ENCODE measurements at regions not wholly inside any gene's neighbourhood (a gene's known extent, or its start where the extent isn't known, plus 50 kb on each side); places are given as distances from the start of the nearest gene placed in this dataset.

- Histone ChIP-seq H3K36me3 (no peaks in the 10 kb centered on the region), H3K4me1 (no peaks in the 10 kb centered on the region), H3K4me3 (no peak overlapping the region), H3K9me3 (no peaks in the 10 kb centered on the region), H3K27ac (no peak overlapping the region), H3K27me3 (no peaks in the 10 kb centered on the region)
- no peak for DNase-seq
- 71 to 83% methylated on average over 3 of the region's 3 CpGs for WGBS, 2 donors (ENCODE audit: low coverage in 1 of 2)
- TF ChIP-seq POLR2A (IDR thresholded peaks at IDR 0.05) (no peak), CTCF (IDR thresholded peaks at IDR 0.05) (no peak), POLR2AphosphoS5 (IDR thresholded peaks at IDR 0.05) (no peak), EP300 (IDR thresholded peaks at IDR 0.05; ENCODE audit: low read depth) (no peak)
- in situ Hi-C loops (cut with MboI; ENCODE audit: low pct_ligation_motif_present in 1 of 4, low pct_unique_long_range_greater_than_20kb in 1 of 4, low sequenced_read_pairs in 3 of 4) (no loop called here), intact Hi-C loops (cut with DNase I; ENCODE audit: low total_unique reads) (loop anchor here (5.0 kb wide), 1 partner anchor 1599 kb away; no protein-coding TSS in a partner anchor)
These were observed 63.7 kb downstream of the ARL4C start for GRCh38 chr2:234433201-234433600.

- DNase-seq, result no peak
- TF ChIP-seq EP300 (IDR thresholded peaks at IDR 0.05; ENCODE audit: low read depth) (no peak), POLR2A (IDR thresholded peaks at IDR 0.05) (no peak), POLR2AphosphoS5 (IDR thresholded peaks at IDR 0.05) (no peak), CTCF (IDR thresholded peaks at IDR 0.05) (no peak)
- Histone ChIP-seq H3K9me3 (no peaks in the 10 kb centered on the region), H3K27me3 (no peaks in the 10 kb centered on the region), H3K4me1 (peaks cover 0 to 11% (median 7%) of the 10 kb centered on the region in 4 donors), H3K36me3 (no peaks in the 10 kb centered on the region), H3K27ac (no peak overlapping the region), H3K4me3 (no peak overlapping the region)
- 84% methylated on average over 2 of the region's 2 CpGs; no CpG with 5 or more reads in 1 of the 2 donors for WGBS, 2 donors (ENCODE audit: low coverage in 1 of 2)
- in situ Hi-C loops (cut with MboI; ENCODE audit: low pct_ligation_motif_present in 1 of 4, low pct_unique_long_range_greater_than_20kb in 1 of 4, low sequenced_read_pairs in 3 of 4) (no loop called here), intact Hi-C loops (cut with DNase I; ENCODE audit: low total_unique reads) (loop anchor here (5.0 kb wide), 1 partner anchor 1601 kb away; no protein-coding TSS in a partner anchor)
These were observed 66.0 kb downstream of the ARL4C start for GRCh38 chr2:234430871-234431270.

- peaks cover 0 to 16% (median 10%) of the 10 kb centered on the region in 4 donors for H3K4me1 ChIP-seq
- TF ChIP-seq POLR2AphosphoS5 (IDR thresholded peaks at IDR 0.05) (no peak), EP300 (IDR thresholded peaks at IDR 0.05; ENCODE audit: low read depth) (no peak), CTCF (IDR thresholded peaks at IDR 0.05) (no peak), POLR2A (IDR thresholded peaks at IDR 0.05) (no peak)
- intact Hi-C loops (cut with DNase I; ENCODE audit: low total_unique reads), result no loop called here
- no peaks in the 10 kb centered on the region for H3K27me3 ChIP-seq
- in situ Hi-C loops (cut with MboI; ENCODE audit: low pct_ligation_motif_present in 1 of 4, low pct_unique_long_range_greater_than_20kb in 1 of 4, low sequenced_read_pairs in 3 of 4), result no loop called here
- no peak for DNase-seq
- no peaks in the 10 kb centered on the region for H3K9me3 ChIP-seq
- H3K36me3 ChIP-seq, result no peaks in the 10 kb centered on the region
- H3K4me3 ChIP-seq, result no peak overlapping the region
- WGBS, 2 donors (ENCODE audit: low coverage in 1 of 2), result 83% methylated on average over 5 of the region's 5 CpGs; no CpG with 5 or more reads in 1 of the 2 donors
- no peak overlapping the region for H3K27ac ChIP-seq
These were observed 67.6 kb downstream of the ARL4C start for GRCh38 chr2:234429265-234429664.

GRCh38 chr2:234427081-234428061 is 69.5 kb downstream of the ARL4C start:
- in situ Hi-C loops (cut with MboI; ENCODE audit: low pct_ligation_motif_present in 1 of 4, low pct_unique_long_range_greater_than_20kb in 1 of 4, low sequenced_read_pairs in 3 of 4) (no loop called here), intact Hi-C loops (cut with DNase I; ENCODE audit: low total_unique reads) (no loop called here)
- no peaks in the 10 kb centered on the region for H3K9me3 ChIP-seq
- H3K4me3 ChIP-seq, result no peak overlapping the region
- H3K4me1 ChIP-seq, result peaks cover 0 to 24% (median 14%) of the 10 kb centered on the region in 4 donors
- no peak for TF ChIP-seq POLR2AphosphoS5 (IDR thresholded peaks at IDR 0.05)
- TF ChIP-seq EP300 (IDR thresholded peaks at IDR 0.05; ENCODE audit: low read depth), result no peak
- TF ChIP-seq POLR2A (IDR thresholded peaks at IDR 0.05), result no peak
- TF ChIP-seq CTCF (IDR thresholded peaks at IDR 0.05), result no peak
- no peaks in the 10 kb centered on the region for H3K36me3 ChIP-seq
- 59 to 68% methylated on average over 8 to 15 of the region's 15 CpGs for WGBS, 2 donors (ENCODE audit: low coverage in 1 of 2)
- no peak for DNase-seq
- H3K27me3 ChIP-seq, result no peaks in the 10 kb centered on the region
- peak overlapping the region; percentile 27 to 57 (median 48) for H3K27ac ChIP-seq

All from transverse colon (tissue), 4 donors.